Chondrocyte (in vitro differentiated cells): ENCODE measurements at regions not wholly inside any gene's neighbourhood (a gene's known extent, or its start where the extent isn't known, plus 50 kb on each side); places are given as distances from the start of the nearest gene placed in this dataset.
"Not testable (repeated sequence)": the region's sequence is repeated elsewhere in the genome, so short reads cannot be mapped to it uniquely, and the experiment has no call there.

Experiments used
- DNase-seq: peaks from one replicate; pipeline ENCODE4 v3.0.0; 2021; ENCODE audit warnings: mixed read lengths, low spot score
- H3K27ac Mint-ChIP-seq: one replicate; pipeline ENCODE4 v1.8.0; 2021; ENCODE audit warnings: mild to moderate bottlenecking, moderate library complexity, mixed read lengths; ENCODE audit not compliant: unreplicated experiment
- H3K27me3 Mint-ChIP-seq: 2 replicates; pipeline ENCODE4 v1.8.0; 2021; ENCODE audit warnings: low read depth, mixed read lengths
- H3K36me3 Mint-ChIP-seq: 2 replicates; pipeline ENCODE4 v1.8.0; 2021; ENCODE audit warnings: low read depth, mixed read lengths
- H3K4me1 Mint-ChIP-seq: 2 replicates; pipeline ENCODE4 v1.8.0; 2021; ENCODE audit warnings: low read depth, mild to moderate bottlenecking, mixed read lengths
- H3K4me3 Mint-ChIP-seq: one replicate; pipeline ENCODE4 v1.8.0; 2021; ENCODE audit warnings: mild to moderate bottlenecking, moderate library complexity, mixed read lengths; ENCODE audit not compliant: unreplicated experiment
- H3K9me3 Mint-ChIP-seq: 2 replicates; pipeline ENCODE4 v1.8.0; 2021; ENCODE audit warnings: low read depth, mixed read lengths
- CTCF ChIP-seq: fragments of 200-600 bp; sonication (generic); IDR thresholded peaks from 2 replicates; pipeline ENCODE4 v1.5.0; 2021; ENCODE audit warnings: antibody characterized with exemption, mild to moderate bottlenecking, moderate library complexity

- peaks cover 17% of the 10 kb centered on the region for H3K9me3 Mint-ChIP-seq
- H3K36me3 Mint-ChIP-seq: peaks cover 10% of the 10 kb centered on the region
- H3K27me3 Mint-ChIP-seq: peaks cover 36% of the 10 kb centered on the region
- H3K4me1 Mint-ChIP-seq: no peaks in the 10 kb centered on the region
- TF ChIP-seq CTCF: no peak
- H3K4me3 Mint-ChIP-seq: no peak overlapping the region
- no peak overlapping the region for H3K27ac Mint-ChIP-seq
- DNase-seq: no peak
Observed at GRCh38 chr20:4626228-4626627, 60.0 kb upstream of the PRNP start.

GRCh38 chr20:4625687-4626086 lies 60.6 kb upstream of the PRNP start:
- Mint-ChIP-seq H3K36me3 (peaks cover 10% of the 10 kb centered on the region), H3K27me3 (peaks cover 42% of the 10 kb centered on the region), H3K27ac (no peak overlapping the region), H3K4me3 (no peak overlapping the region), H3K9me3 (peaks cover 17% of the 10 kb centered on the region), H3K4me1 (no peaks in the 10 kb centered on the region)
- no peak for TF ChIP-seq CTCF
- no peak for DNase-seq

GRCh38 chr20:4624675-4625336 lies 61.5 kb upstream of the PRNP start:
- H3K4me1 Mint-ChIP-seq, H3K27ac Mint-ChIP-seq: not testable (repeated sequence)

GRCh38 chr20:4619144-4619543 lies 67.1 kb upstream of the PRNP start:
- Mint-ChIP-seq H3K9me3 (peaks cover 13% of the 10 kb centered on the region), H3K27me3 (peaks cover 45% of the 10 kb centered on the region), H3K36me3 (peaks cover 10% of the 10 kb centered on the region)
- not testable (repeated sequence) for DNase-seq, H3K4me1 Mint-ChIP-seq, H3K27ac Mint-ChIP-seq, H3K4me3 Mint-ChIP-seq

More at GRCh38 chr20:4624675-4625336, 61.5 kb upstream of the PRNP start:
- Mint-ChIP-seq H3K36me3 (peaks cover 10% of the 10 kb centered on the region), H3K9me3 (peaks cover 17% of the 10 kb centered on the region), H3K27me3 (peaks cover 47% of the 10 kb centered on the region)
- DNase-seq, H3K4me3 Mint-ChIP-seq: not testable (repeated sequence)

GRCh38 chr20:4617484-4617883 lies 68.8 kb upstream of the PRNP start:
- Mint-ChIP-seq H3K27me3 (peaks cover 36% of the 10 kb centered on the region), H3K9me3 (peaks cover 9% of the 10 kb centered on the region), H3K4me1 (peaks cover 8% of the 10 kb centered on the region), H3K36me3 (peaks cover 8% of the 10 kb centered on the region), H3K27ac (no peak overlapping the region), H3K4me3 (no peak overlapping the region)
- TF ChIP-seq CTCF: no peak
- DNase-seq: no peak

GRCh38 chr20:4617019-4617418 lies 69.2 kb upstream of the PRNP start:
- peaks cover 5% of the 10 kb centered on the region for H3K9me3 Mint-ChIP-seq
- no peak overlapping the region for H3K27ac Mint-ChIP-seq
- peaks cover 5% of the 10 kb centered on the region for H3K36me3 Mint-ChIP-seq
- no peak overlapping the region for H3K4me3 Mint-ChIP-seq
- H3K4me1 Mint-ChIP-seq: peaks cover 8% of the 10 kb centered on the region
- H3K27me3 Mint-ChIP-seq: peaks cover 32% of the 10 kb centered on the region
- no peak for TF ChIP-seq CTCF
- DNase-seq: no peak
